ENCODE measurements at regions not wholly inside any gene's neighbourhood (a gene's known extent, or its start where the extent isn't known, plus 50 kb on each side); places are given as distances from the start of the nearest gene placed in this dataset.

- TF ChIP-seq CTCF (IDR thresholded peaks at IDR 0.05), result no peak
- no peak for TF ChIP-seq POLR2A (IDR thresholded peaks at IDR 0.05)
Measured at GRCh38 chr1:157234705-157235273, 96.6 kb upstream of the ETV3 start.

Data from testis (tissue), 2 donors.